ENCODE measurements at regions not wholly inside any gene's neighbourhood (a gene's known extent, or its start where the extent isn't known, plus 50 kb on each side); places are given as distances from the start of the nearest gene placed in this dataset.

- intact Hi-C loops (cut with DNase I, micrococcal nuclease) = no loop called here
- DNase-seq (no peak), ATAC-seq (no peak)
Observed at GRCh38 chr7:50834031-50834535, 51.4 kb upstream of the GRB10 start.

- DNase-seq (no peak), ATAC-seq (peak; percentile 19)
- intact Hi-C loops (cut with DNase I, micrococcal nuclease) = no loop called here
Observed at GRCh38 chr7:50832744-50833143, 50.0 kb upstream of the GRB10 start.
